Suprapubic skin (tissue), 4 donors: ENCODE measurements at regions not wholly inside any gene's neighbourhood (a gene's known extent, or its start where the extent isn't known, plus 50 kb on each side); places are given as distances from the start of the nearest gene placed in this dataset.

Experiments used
- DNase-seq, 2 donors: peaks; one replicate each; pipeline ENCODE4 v3.0.0-alpha.2; 2019; ENCODE audit warnings: low spot score in 2 of 2
- H3K27ac ChIP-seq: fragments of 200-600 bp; sonication (generic); one replicate; pipeline ENCODE4 v1.5.1; 2019
- H3K27me3 ChIP-seq: fragments of 200-600 bp; sonication (generic); one replicate; pipeline ENCODE4 v1.5.1; 2019
- H3K36me3 ChIP-seq: fragments of 200-600 bp; sonication (generic); one replicate; pipeline ENCODE4 v1.5.1; 2019
- H3K4me1 ChIP-seq: fragments of 200-600 bp; sonication (generic); one replicate; pipeline ENCODE4 v1.5.1; 2019
- H3K4me3 ChIP-seq: fragments of 200-600 bp; sonication (generic); one replicate; pipeline ENCODE4 v1.5.1; 2019; ENCODE audit warnings: mild to moderate bottlenecking
- H3K9me3 ChIP-seq: fragments of 200-600 bp; sonication (generic); one replicate; pipeline ENCODE4 v1.5.1; 2019
- CTCF ChIP-seq, 2 donors: fragments of 200-600 bp in 1 of 2; fragments of 450-650 bp in 1 of 2; sonication (generic) in 1 of 2; IDR thresholded peaks; one replicate each; pipeline ENCODE4 v1.5.1; 2016 to 2019; ENCODE audit warnings: antibody characterized with exemption in 2 of 2, mild to moderate bottlenecking in 1 of 2, moderate library complexity in 1 of 2
- EP300 ChIP-seq: sonication (generic); formaldehyde crosslinking; IDR thresholded peaks from one replicate; pipeline ENCODE4 v1.6.1; 2017; ENCODE audit warnings: antibody characterized with exemption
- POLR2A ChIP-seq, 2 donors: fragments of 450-650 bp; IDR thresholded peaks; one replicate each; pipeline ENCODE4 v1.6.1; 2017; ENCODE audit warnings: antibody characterized with exemption in 2 of 2, mild to moderate bottlenecking in 2 of 2, moderate library complexity in 2 of 2
- POLR2AphosphoS5 ChIP-seq, 3 donors: sonication (generic); formaldehyde crosslinking; IDR thresholded peaks; one replicate each; pipeline ENCODE4 v1.6.1; 2017; ENCODE audit warnings: antibody characterized with exemption in 3 of 3
- WGBS: methylation state at CpG from one replicate; pipeline ENCODE4 v1.1.5; 2018; 5-methylcytosine and 5-hydroxymethylcytosine counted together

GRCh38 chr18:64488698-64489097 is 339.8 kb upstream of the LINC00305 start:
- Histone ChIP-seq H3K36me3 (no peaks in the 10 kb centered on the region), H3K4me3 (no peak overlapping the region), H3K4me1 (no peaks in the 10 kb centered on the region), H3K27me3 (no peaks in the 10 kb centered on the region), H3K9me3 (no peaks in the 10 kb centered on the region), H3K27ac (no peak overlapping the region)
- no peak for DNase-seq
- TF ChIP-seq EP300 (no peak), POLR2A (IDR thresholded peaks at IDR 0.05) (no peak), CTCF (IDR thresholded peaks at IDR 0.05) (no peak), POLR2AphosphoS5 (IDR thresholded peaks at IDR 0.05) (no peak)

GRCh38 chr18:64474773-64475172 is 325.9 kb upstream of the LINC00305 start:
- no peak for DNase-seq
- Histone ChIP-seq H3K9me3 (no peaks in the 10 kb centered on the region), H3K27me3 (no peaks in the 10 kb centered on the region), H3K27ac (no peak overlapping the region), H3K4me3 (no peak overlapping the region), H3K4me1 (no peaks in the 10 kb centered on the region), H3K36me3 (no peaks in the 10 kb centered on the region)
- 65% methylated on average over 7 of the region's 7 CpGs for WGBS
- no peak for TF ChIP-seq EP300
- TF ChIP-seq POLR2AphosphoS5 (IDR thresholded peaks at IDR 0.05) = no peak
- no peak for TF ChIP-seq CTCF (IDR thresholded peaks at IDR 0.05)

GRCh38 chr18:64474255-64474654 is 325.4 kb upstream of the LINC00305 start:
- no peaks in the 10 kb centered on the region for H3K27me3 ChIP-seq
- DNase-seq = no peak
- TF ChIP-seq POLR2AphosphoS5 (IDR thresholded peaks at IDR 0.05) (no peak), POLR2A (IDR thresholded peaks at IDR 0.05) (no peak)
- H3K4me1 ChIP-seq = no peaks in the 10 kb centered on the region
- WGBS = 17% methylated on average over 2 of the region's 2 CpGs
- no peaks in the 10 kb centered on the region for H3K36me3 ChIP-seq
- H3K9me3 ChIP-seq = no peaks in the 10 kb centered on the region
- H3K27ac ChIP-seq = no peak overlapping the region
- H3K4me3 ChIP-seq = no peak overlapping the region

- Histone ChIP-seq H3K36me3 (no peaks in the 10 kb centered on the region), H3K27me3 (no peaks in the 10 kb centered on the region), H3K27ac (no peak overlapping the region), H3K4me1 (no peaks in the 10 kb centered on the region), H3K9me3 (no peaks in the 10 kb centered on the region), H3K4me3 (no peak overlapping the region)
- TF ChIP-seq CTCF (IDR thresholded peaks at IDR 0.05) (no peak), POLR2AphosphoS5 (IDR thresholded peaks at IDR 0.05) (no peak), POLR2A (IDR thresholded peaks at IDR 0.05) (no peak)
- no peak for DNase-seq
- WGBS = 85% methylated on average over 1 of the region's 1 CpG
These were observed 300.5 kb upstream of the LINC00305 start for GRCh38 chr18:64449434-64449833.

- no peak overlapping the region for H3K27ac ChIP-seq
- WGBS = 43% methylated on average over 2 of the region's 2 CpGs
- TF ChIP-seq EP300 (no peak), POLR2A (IDR thresholded peaks at IDR 0.05) (no peak), CTCF (IDR thresholded peaks at IDR 0.05) (no peak), POLR2AphosphoS5 (IDR thresholded peaks at IDR 0.05) (no peak)
- H3K4me1 ChIP-seq = no peaks in the 10 kb centered on the region
- H3K36me3 ChIP-seq = no peaks in the 10 kb centered on the region
- no peaks in the 10 kb centered on the region for H3K27me3 ChIP-seq
- H3K9me3 ChIP-seq = no peaks in the 10 kb centered on the region
- DNase-seq = no peak
- no peak overlapping the region for H3K4me3 ChIP-seq
These were observed 295.9 kb upstream of the LINC00305 start for GRCh38 chr18:64444819-64445218.

GRCh38 chr18:64438178-64438577 is 289.3 kb upstream of the LINC00305 start:
- Histone ChIP-seq H3K27me3 (no peaks in the 10 kb centered on the region), H3K27ac (no peak overlapping the region), H3K9me3 (no peaks in the 10 kb centered on the region), H3K4me1 (no peaks in the 10 kb centered on the region), H3K36me3 (no peaks in the 10 kb centered on the region), H3K4me3 (no peak overlapping the region)
- TF ChIP-seq CTCF (IDR thresholded peaks at IDR 0.05) = no peak
- TF ChIP-seq EP300 = no peak
- no peak for TF ChIP-seq POLR2A (IDR thresholded peaks at IDR 0.05)
- no peak for TF ChIP-seq POLR2AphosphoS5 (IDR thresholded peaks at IDR 0.05)
- DNase-seq = no peak
- WGBS = 52% methylated on average over 4 of the region's 4 CpGs
